Common myeloid progenitor, CD34-positive (primary cell): ENCODE measurements at regions not wholly inside any gene's neighbourhood (a gene's known extent, or its start where the extent isn't known, plus 50 kb on each side); places are given as distances from the start of the nearest gene placed in this dataset.

Source experiments
- CTCF ChIA-PET: fragments of 350-600 bp; sonication (Branson Sonifier 250); formaldehyde crosslinking; loops from one replicate; lab custom pipeline; 2021; ENCODE audit warnings: antibody characterized with exemption; lab: Charles Lee
- POLR2A ChIA-PET: fragments of 350-600 bp; sonication (Branson Sonifier 250); formaldehyde crosslinking; loops from one replicate; lab custom pipeline; 2021; ENCODE audit warnings: antibody characterized with exemption; lab: Charles Lee
- DNase-seq, 3 donors: peaks; one replicate each; pipeline versions ENCODE4 v3.0.0 to v3.0.0-alpha.2; 2013
- H3K27ac ChIP-seq, 2 experiments: 1 replicate in 1 of 2; 2 replicates in 1 of 2; pipeline ENCODE4 v1.7.0; 2013; ENCODE audit warnings: inconsistent platforms in 2 of 2, low read length in 2 of 2, mild to moderate bottlenecking in 2 of 2, low read depth in 1 of 2, moderate library complexity in 1 of 2; ENCODE audit not compliant: severe bottlenecking in 2 of 2, insufficient read depth in 1 of 2, poor library complexity in 1 of 2
- H3K27me3 ChIP-seq, 5 experiments: replicated peaks in 2 of 5; 1 replicate in 3 of 5; 2 replicates in 2 of 5; pipeline versions ENCODE4 v1.6.1 to v1.7.0; 2013; ENCODE audit warnings: low read length in 4 of 5, mild to moderate bottlenecking in 2 of 5, moderate library complexity in 2 of 5, inconsistent platforms in 1 of 5; ENCODE audit not compliant: insufficient read depth in 5 of 5, control insufficient read depth in 4 of 5
- H3K36me3 ChIP-seq, 4 experiments: 1 replicate in 2 of 4; 2 replicates in 2 of 4; pipeline versions ENCODE4 v1.6.1 to v1.7.0; 2013; ENCODE audit warnings: low read length in 3 of 4, control low read depth in 1 of 4, mild to moderate bottlenecking in 1 of 4; ENCODE audit not compliant: control insufficient read depth in 4 of 4, insufficient read depth in 4 of 4
- H3K4me1 ChIP-seq, 4 experiments: 1 replicate in 3 of 4; 2 replicates in 1 of 4; pipeline versions ENCODE4 v1.6.1 to v1.7.1; 2013; ENCODE audit warnings: low read length in 3 of 4, mild to moderate bottlenecking in 3 of 4, control low read depth in 1 of 4, inconsistent platforms in 1 of 4, moderate library complexity in 1 of 4; ENCODE audit not compliant: control insufficient read depth in 4 of 4, insufficient read depth in 4 of 4; ENCODE audit errors: control extremely low read depth in 1 of 4
- H3K4me3 ChIP-seq, 7 experiments: 1 replicate in 4 of 7; 2 replicates in 3 of 7; pipeline versions ENCODE4 v1.5.1 to v1.7.0; 2013; ENCODE audit warnings: mild to moderate bottlenecking in 7 of 7, low read length in 6 of 7, moderate library complexity in 6 of 7, inconsistent platforms in 2 of 7, low read depth in 2 of 7, control low read depth in 1 of 7; ENCODE audit not compliant: insufficient read depth in 4 of 7, control insufficient read depth in 1 of 7; ENCODE audit errors: extremely low read depth in 1 of 7
- H3K9me3 ChIP-seq, 5 experiments: 1 replicate in 4 of 5; 2 replicates in 1 of 5; pipeline versions ENCODE4 v1.6.1 to v1.7.1; 2013; ENCODE audit warnings: low read length in 4 of 5, mild to moderate bottlenecking in 2 of 5, inconsistent platforms in 1 of 5, low read depth in 1 of 5, moderate library complexity in 1 of 5; ENCODE audit not compliant: control insufficient read depth in 4 of 5, insufficient read depth in 2 of 5; ENCODE audit errors: control extremely low read depth in 1 of 5
- WGBS: methylation state at CpG from one replicate; pipeline ENCODE4 v1.1.5; 2013; ENCODE audit not compliant: insufficient coverage; 5-methylcytosine and 5-hydroxymethylcytosine counted together

DNA sequence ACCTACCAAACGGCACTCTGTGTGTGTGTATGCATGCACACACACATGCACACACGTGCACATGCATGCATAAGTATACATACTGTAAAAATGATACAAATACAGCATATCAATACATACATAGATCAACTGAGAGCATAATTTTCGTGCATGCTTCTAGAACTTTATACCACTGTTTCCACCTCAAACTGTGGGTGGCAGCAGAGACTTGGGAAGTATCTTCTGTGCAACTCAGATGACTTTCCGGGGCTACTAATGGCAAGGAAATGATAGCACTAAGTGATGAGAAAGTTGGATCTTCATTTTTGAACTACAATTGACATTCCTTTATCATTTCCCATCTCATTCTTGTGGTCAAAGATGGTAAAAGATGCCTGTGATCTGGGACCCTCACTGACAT is 570.7 kb downstream of the REEP3 start:
- H3K4me1 ChIP-seq: no peaks in the 10 kb centered on the region
- WGBS: 83% methylated on average over 2 of the region's 4 CpGs

DNA sequence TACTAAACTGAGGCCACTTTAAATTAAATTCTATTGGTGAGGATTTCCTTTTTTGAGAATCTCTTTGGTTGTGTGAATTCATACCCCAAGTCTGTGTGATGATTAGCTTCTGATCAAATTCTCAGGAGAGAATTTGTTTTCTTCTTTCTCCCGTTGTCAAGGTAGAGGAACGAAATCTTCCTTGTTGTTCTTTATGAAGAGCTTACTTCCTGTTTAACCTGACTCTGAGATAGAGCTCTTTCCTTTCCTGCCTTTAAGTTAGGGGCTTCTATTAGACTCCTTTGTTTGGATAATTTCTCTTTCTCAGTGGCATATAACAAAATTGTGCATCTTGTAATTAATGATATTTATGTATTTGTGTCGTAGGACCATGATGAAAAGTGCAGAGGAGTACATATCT is 572.1 kb downstream of the REEP3 start:
- WGBS: 70% methylated on average over 2 of the region's 3 CpGs
- no peak for DNase-seq
- no peaks in the 10 kb centered on the region for H3K4me1 ChIP-seq
- no peak overlapping the region for H3K4me3 ChIP-seq
- H3K27ac ChIP-seq: no peak overlapping the region
- H3K36me3 ChIP-seq: no peaks in the 10 kb centered on the region
- ChIA-PET CTCF (interaction anchor here (1.4 kb wide), 1 partner anchor 14 kb away, joined by 3 read pairs; no protein-coding TSS in a partner anchor), POLR2A (no interaction called here)
- H3K9me3 ChIP-seq: no peaks in the 10 kb centered on the region
- H3K27me3 ChIP-seq: peaks cover 0 to 2% (median 0%) of the 10 kb centered on the region in 5 experiments

More for the DNA sequence above, 570.7 kb downstream of the REEP3 start:
- H3K36me3 ChIP-seq: no peaks in the 10 kb centered on the region
- H3K4me3 ChIP-seq: no peak overlapping the region
- H3K27ac ChIP-seq: no peak overlapping the region
- POLR2A ChIA-PET: no interaction called here
- no peaks in the 10 kb centered on the region for H3K9me3 ChIP-seq
- no peaks in the 10 kb centered on the region for H3K27me3 ChIP-seq
- DNase-seq: peak in 1 of 3 donors; percentile 11
- CTCF ChIA-PET: interaction anchor here (1.4 kb wide), 1 partner anchor 15 kb away, joined by 3 read pairs; no protein-coding TSS in a partner anchor

DNA sequence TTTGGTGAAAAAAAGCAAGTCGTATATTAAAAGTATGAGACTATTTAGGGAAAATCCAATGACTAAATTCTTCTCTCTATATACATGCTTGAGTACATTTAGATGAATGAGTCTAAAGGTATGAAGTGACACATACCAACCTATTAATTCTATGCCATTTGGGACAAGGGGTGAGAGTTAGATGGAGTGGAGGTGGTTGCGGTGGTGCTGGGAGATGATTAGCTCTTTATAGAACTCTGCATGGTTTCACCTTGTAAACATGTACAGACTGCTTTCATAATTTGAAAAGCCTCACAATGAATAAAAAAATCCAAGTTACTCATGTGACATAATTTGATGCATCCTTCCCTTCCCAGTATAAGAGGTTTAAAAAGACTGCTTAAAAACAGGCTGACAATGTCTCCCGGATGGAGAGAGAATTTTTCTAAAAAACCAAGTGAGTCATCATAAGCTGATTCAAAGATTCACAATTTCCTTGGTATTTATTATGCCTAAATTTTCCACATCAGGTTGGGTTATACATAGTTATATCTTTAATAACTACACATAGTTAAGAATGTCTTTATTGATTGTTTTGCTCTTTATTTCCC is 572.8 kb downstream of the REEP3 start:
- H3K4me1 ChIP-seq: no peaks in the 10 kb centered on the region
- no peak for DNase-seq
- H3K9me3 ChIP-seq: no peaks in the 10 kb centered on the region
- CTCF ChIA-PET: no interaction called here
- no peak overlapping the region for H3K4me3 ChIP-seq
- POLR2A ChIA-PET: no interaction called here
- WGBS: no CpG with 5 or more reads among the region's 3 CpGs
- peaks cover 0 to 2% (median 0%) of the 10 kb centered on the region in 5 experiments for H3K27me3 ChIP-seq
- H3K36me3 ChIP-seq: no peaks in the 10 kb centered on the region
- no peak overlapping the region for H3K27ac ChIP-seq

DNA sequence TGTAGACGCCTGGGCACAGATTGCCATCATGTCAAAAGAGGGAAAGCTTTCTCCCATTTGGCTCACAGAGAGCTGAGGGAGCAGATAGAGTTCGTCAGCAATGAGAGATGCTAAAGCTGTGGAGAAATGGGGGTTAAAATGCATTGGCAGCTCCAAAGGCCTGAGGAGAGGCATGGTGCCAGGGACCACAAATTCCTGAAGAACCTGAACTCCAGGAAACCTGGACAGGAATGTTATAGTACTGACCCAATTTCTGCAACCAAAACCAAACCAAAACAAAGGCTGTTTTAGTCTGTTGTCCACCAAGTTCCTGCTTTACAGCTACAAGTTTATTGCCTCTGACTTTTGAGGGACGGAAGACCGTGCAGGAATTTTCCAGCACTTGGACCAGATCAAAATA is 575.7 kb downstream of the REEP3 start:
- CTCF ChIA-PET: no interaction called here
- no peak overlapping the region for H3K4me3 ChIP-seq
- H3K4me1 ChIP-seq: no peaks in the 10 kb centered on the region
- POLR2A ChIA-PET: no interaction called here
- WGBS: 91% methylated on average over 3 of the region's 4 CpGs
- DNase-seq: no peak
- no peaks in the 10 kb centered on the region for H3K9me3 ChIP-seq
- no peaks in the 10 kb centered on the region for H3K36me3 ChIP-seq
- no peak overlapping the region for H3K27ac ChIP-seq
- peaks cover 0 to 2% (median 0%) of the 10 kb centered on the region in 5 experiments for H3K27me3 ChIP-seq

DNA sequence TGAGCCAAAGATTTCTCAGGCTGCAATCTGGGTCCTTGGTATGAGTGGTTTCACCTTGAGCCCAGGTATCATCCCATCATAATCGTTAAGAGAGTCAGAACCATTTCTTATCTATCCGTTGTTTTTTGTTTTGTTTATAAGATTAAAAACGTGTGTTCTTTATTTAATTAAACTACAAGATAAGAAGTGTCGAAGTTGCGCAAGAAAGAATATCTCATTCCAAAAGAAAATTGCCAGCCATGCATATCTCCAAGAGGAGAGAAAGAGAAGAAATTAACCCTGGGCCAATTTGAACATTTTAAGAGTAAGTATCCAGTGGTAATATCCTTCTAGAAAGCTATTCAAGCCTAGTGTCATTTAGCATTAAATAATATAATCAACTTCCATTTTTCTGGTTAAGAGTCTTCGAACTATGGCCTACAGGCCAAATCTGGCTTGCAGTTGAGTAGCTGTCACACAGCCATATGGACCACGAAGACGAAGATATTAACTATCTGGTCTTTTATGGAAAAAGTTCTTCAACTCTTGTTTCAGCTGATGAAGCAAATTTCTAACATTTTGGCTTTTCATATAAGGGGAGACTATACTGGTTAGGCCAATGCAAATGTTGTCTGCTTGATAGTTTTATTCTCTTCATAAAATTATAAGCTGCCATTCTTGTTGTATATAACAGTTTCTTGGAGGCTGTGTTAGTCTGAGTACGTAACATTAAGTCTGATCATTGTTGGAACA is 576.4 kb downstream of the REEP3 start:
- WGBS: 93% methylated on average over 3 of the region's 9 CpGs
- Histone ChIP-seq H3K4me3 (no peak overlapping the region), H3K27ac (no peak overlapping the region), H3K9me3 (no peaks in the 10 kb centered on the region), H3K36me3 (no peaks in the 10 kb centered on the region), H3K4me1 (no peaks in the 10 kb centered on the region), H3K27me3 (peaks cover 0 to 2% (median 0%) of the 10 kb centered on the region in 5 experiments)
- ChIA-PET CTCF (no interaction called here), POLR2A (no interaction called here)
- no peak for DNase-seq

DNA sequence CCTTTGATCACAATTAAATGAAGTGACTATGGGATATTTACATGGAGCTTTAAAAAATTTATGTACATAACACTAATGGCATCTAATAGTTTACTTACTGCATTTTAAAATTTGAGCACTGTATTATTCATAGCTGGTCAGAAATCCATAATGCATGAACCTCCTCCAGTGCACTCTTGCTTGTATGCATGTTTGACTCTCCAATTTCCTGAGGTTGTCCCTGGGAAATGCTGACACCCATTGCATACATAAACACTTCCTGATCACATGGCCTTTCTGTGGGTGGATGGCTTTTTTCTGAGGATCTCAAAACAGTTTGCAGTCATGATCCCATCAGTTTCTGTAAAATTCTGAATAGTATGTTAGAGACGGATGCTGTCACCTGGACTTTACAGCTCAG is 577.8 kb downstream of the REEP3 start:
- ChIA-PET POLR2A (no interaction called here), CTCF (no interaction called here)
- H3K4me1 ChIP-seq: no peaks in the 10 kb centered on the region
- no peak for DNase-seq
- no peak overlapping the region for H3K27ac ChIP-seq
- H3K27me3 ChIP-seq: peaks cover 0 to 2% (median 0%) of the 10 kb centered on the region in 5 experiments
- H3K36me3 ChIP-seq: no peaks in the 10 kb centered on the region
- H3K9me3 ChIP-seq: no peaks in the 10 kb centered on the region
- WGBS: no CpG with 5 or more reads among the region's 1 CpG
- H3K4me3 ChIP-seq: no peak overlapping the region

DNA sequence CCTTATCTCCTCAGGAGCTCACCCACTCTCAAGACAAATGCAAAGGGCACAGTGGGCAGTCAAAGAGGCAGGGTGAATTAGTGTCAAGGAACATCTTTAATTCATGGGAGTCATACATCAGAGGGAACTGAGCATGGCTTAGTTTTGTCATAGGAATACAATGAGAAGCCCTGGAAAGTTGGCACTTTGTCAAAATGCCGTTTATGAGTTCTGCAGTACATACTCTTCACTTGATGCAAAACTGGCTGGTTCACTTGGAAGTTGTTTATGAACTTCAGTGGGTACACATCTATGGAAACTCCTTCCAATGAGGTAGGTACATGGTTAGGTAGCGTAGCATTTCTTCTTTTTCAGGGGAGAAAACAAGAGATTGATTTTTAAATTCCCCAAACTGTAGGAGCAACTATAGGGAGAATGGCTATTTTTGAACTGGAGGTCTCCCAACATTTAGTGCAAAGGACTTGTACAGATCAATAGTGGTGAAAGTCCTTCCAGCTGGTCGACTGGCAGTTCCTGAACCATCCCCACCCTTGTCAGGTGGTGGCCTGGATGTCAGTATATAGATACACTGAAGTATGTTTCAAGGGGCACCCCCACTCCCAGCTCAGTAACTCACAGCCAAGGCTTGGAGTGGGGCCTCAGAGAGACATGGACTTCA is 580.5 kb downstream of the REEP3 start:
- Histone ChIP-seq H3K27ac (no peak overlapping the region), H3K9me3 (no peaks in the 10 kb centered on the region), H3K36me3 (no peaks in the 10 kb centered on the region), H3K27me3 (peaks cover 0 to 4% (median 0%) of the 10 kb centered on the region in 5 experiments), H3K4me3 (no peak overlapping the region), H3K4me1 (no peaks in the 10 kb centered on the region)
- ChIA-PET POLR2A (no interaction called here), CTCF (interaction anchor here (4.9 kb wide), 1 partner anchor 13 kb away, joined by 19 read pairs; no protein-coding TSS in a partner anchor)
- DNase-seq: no peak
- 80% methylated on average over 1 of the region's 3 CpGs for WGBS
